ENCODE measurements at regions not wholly inside any gene's neighbourhood (a gene's known extent, or its start where the extent isn't known, plus 50 kb on each side); places are given as distances from the start of the nearest gene placed in this dataset.
"Not testable (repeated sequence)": the region's sequence is repeated elsewhere in the genome, so short reads cannot be mapped to it uniquely, and the experiment has no call there.

DNA sequence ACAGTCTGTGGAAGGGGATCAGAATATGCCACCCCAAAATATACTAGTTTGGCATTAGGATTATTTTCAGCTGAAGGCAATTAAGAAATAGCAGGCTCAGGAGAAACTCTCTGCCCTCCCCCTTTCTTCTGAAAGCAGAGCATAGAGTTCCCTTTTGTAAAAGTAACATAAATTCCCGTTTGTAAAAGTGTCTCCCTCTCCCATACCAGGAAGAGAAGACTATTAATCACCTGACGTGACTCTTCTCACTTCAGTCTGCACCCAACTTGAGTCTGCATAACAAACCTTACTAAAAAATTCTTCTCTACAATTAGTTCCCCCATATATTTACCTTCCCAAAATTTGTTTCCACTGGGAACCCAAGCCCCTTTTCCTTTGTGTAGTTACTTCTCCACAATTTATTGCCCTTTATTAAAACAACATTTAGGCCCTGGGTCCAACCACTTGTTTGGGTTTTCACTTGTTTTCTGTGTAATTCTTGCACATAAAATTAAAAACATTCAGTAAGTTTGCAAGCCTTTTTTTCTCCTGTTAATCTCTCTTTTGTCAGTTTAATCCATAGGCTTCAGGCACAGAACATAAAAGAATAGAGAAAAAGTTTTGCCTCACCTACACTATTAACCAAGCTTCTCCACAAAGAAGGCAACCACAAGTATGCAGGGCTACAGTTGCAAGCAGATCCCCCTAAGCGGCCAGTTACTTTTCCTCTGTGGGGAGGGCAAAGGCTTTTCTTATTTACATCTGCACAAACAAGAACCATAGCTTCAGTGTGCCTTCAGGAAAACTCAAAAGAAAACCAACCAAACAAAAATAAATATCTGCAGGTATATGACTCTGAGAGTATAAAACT lies 73.8 kb upstream of the EPCAM start:
- DNase-seq = no peak

DNA sequence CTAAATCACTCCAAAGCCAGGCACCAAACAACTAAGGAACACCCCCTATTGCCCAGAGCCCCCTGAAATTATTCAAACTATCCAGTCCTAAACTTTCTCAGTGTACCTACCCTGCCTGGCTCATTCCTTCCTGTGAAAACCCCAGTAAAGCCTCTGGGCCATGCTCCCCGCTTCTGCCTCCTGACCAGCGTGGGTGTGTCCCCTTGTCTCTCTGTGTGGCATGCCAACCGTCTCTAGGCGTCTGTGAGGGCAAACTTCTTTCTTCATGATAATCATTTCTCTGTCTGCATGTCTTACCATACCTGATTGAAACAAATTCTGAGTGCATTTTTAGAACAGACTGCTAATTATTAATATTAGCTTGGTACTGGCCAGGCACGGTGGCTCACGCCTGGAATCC lies 75.1 kb upstream of the EPCAM start:
- DNase-seq = no peak

DNA sequence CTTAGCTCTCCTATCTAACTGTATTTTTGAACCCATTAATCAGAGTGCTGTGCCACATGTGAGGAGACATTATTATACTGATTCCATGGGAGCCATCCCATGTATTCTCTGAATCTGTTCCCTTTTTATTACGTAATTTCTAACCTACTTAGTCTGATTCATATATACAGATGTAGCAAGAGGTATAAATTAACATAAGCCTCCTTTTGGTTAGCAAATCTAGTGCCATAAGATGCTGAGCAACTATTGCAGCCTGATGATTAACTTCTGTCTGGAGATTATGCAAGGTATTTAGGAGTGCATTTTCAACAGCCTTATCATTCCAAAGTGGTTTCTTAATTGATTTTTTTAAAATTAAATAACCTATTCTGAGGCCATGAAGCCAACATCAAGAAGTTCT lies 80.2 kb upstream of the EPCAM start:
- no peak for DNase-seq

DNA sequence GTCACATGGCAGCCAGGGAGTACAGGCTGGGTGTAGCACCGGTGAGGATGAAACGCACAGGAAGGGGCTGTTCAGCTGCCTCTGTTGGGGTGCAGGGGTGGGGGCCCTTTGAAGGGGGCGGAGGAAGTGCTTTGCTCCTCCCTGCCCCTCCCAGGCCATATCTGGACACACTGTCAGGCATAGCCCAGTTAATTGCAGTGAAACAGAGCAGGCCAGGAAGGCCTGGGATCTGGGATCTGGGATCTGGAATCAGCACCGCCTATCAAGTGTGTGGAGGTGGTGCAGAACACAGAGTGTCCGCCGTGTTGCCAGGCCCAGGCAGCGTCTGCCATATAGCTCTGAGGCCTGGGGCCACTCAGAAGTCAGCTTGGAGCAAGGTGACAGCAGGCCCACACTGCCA lies 85.5 kb upstream of the EPCAM start:
- DNase-seq = no peak

DNA sequence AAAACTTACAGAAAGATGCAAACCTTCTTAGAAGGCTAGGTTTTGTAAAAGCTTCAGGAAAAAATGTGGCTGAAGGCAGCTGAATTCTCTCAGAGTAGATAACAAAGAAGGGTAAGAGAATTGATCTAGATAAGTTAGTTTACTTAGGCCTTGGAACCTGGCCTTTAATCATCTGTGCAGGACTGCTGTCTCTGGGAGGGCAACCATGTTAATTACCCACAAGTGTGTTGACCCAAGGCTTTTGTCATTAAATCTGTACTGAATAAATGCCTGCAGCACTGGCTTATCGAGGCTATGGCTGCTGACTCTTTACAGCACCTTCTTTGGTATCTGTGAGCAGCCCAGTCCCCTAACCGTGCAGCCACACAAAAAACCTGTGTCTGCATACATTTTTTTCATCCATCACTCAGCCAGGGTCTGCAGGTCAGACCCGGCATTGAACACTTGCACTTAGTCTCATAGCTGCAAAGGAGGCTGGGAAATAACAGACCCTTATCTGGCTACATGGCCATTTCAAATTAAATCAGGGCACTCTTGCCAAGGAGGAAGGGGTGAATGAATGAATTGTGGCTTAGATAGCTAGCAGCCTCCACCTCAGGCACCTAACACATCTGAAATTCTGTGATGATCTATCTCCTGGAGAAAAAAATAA lies 86.4 kb upstream of the EPCAM start:
- no peak for DNase-seq

DNA sequence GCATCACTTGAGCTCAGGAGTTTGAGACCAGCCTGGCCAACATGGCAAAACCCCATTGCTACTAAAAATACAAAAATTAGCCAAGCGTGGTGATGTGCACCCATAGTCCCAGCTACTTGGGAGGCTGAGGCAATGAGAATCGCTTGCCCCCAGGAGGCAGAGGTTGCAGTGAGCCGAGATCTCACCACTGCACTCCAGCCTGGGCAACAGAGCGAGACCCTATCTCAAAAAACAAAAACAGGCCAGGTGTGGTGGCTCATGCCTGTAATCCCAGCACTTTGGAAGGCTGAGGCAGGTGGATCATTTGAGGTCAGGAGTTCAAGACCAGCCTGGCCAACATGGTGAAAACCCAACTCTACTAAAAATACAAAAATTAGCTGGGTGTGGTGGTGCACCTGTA lies 89.6 kb upstream of the EPCAM start:
- not testable (repeated sequence) for DNase-seq

- no peak for DNase-seq
These were observed 91.1 kb upstream of the EPCAM start for GRCh38 chr2:47277987-47278386.

GRCh38 chr2:47277187-47277586 lies 91.9 kb upstream of the EPCAM start:
- DNase-seq = no peak

- no peak for DNase-seq
These were observed 93.0 kb upstream of the EPCAM start for GRCh38 chr2:47276061-47276460.

DNA sequence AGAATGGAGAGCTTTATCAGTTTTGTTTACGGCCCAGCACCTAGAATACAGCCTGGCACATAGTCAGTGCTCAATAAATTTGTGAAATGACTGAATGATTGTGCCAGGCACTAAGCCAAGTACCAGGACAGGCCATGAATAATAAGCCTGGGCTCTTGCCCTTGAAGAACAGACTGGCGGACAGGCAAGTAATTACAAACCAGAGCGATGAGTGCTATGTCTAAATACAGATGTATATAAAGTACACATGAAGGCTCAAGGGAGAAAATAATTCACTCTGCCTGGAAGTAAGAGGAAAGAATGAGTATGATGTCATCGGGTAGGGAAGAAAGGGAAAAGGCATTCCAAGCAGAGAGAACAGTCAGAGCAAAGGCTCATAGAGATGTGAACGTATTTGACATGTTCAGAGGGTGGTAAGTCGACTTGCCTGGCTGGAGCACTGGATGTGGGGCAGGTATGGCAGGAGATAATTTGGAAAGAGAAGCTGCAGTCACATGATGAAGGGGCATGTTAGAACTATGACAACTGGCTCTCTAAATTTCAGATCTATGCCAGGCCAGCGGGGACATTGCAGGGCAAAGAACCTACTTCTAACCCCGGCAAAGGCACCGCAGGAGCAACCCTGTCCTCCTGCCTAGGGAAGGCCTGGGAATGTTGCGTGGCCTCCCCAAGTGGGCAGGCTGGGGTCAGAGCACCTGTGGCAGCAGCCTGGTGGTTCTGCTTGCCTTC lies 94.9 kb upstream of the EPCAM start:
- no peak for DNase-seq

DNA sequence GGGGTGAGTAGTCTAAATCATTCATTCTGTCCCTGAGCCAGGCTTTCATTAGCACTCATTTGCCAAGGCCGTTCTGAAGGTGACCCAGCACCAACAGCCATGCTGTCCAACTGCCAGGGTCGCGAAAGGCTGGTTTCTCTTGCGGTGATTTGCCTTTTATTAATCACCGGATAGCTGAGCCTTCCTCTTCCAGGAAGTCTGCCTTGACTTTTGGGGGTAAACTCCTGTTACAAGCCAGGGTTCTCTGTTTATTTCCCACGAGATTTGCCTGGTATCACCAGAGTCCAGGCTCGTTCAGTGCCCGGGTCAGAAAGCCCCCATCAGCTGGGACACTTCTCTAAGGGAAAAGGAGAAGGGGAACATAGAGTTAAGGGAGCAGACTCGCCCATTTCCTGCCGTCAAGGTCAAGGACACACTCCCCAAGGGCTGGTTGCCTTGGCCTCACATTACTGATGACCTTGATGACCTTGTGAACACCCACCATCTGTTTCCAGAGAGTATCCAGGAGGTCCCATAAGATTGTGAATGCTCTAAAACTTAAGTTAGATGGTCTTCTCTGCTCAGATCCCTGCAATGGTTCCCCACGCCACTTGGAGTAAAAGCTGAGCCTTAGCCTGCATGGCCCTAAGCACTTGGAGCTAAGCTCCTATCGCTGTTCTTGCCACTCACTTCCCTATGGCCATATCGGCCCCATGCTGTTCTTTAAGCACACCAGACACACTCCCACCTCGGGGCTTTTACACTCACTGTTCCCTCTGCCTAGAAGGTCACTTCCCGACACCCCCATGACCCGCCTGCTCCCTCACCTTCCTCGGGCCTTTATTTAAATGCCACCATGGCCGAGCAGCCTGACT lies 96.0 kb upstream of the EPCAM start:
- DNase-seq = no peak

DNA sequence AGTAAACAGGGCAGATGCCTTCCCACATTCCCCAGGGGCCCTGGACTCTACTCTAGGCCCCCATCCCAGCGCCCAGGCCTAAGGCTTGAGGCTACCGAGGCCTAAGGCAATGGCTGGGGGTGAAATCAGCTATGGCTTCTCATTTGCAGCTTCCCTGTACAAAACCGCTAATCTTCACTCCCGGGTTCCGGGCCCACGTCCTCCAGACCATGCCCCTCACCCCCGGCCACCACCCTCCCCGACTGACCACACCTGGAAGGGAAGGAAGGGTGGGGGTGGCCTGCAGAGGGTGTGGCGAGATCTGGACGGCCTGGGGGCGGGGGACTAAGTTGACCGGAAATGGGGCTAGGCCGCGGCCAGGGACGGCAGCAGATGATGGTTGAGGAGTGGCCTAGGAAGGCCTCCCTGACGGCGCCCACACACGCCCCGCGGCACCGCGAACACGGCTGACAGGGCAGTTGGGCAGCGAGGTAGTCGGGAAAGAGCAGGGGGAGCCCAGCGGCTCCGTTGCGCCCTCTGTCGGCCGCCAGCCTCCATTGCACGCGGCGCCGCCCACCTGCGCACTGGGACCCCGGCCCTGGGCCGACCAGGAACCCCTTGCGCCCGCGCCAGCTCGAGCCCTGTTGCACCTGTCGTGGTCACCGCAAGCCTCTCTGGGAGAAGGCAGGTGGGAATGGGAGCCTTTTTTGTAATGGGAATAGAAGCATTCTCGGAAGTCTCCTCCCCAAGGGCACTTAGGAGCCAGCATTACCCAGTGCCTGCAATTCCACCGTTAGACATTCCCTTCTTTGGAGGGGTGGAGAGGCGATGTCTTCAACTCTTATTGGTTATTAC lies 95.9 kb upstream of the CALM2 start:
- DNase-seq = peak; percentile 64

GRCh38 chr2:47271054-47272000 lies 95.0 kb upstream of the CALM2 start:
- DNase-seq = no peak

- no peak for DNase-seq
These were observed 94.1 kb upstream of the CALM2 start for GRCh38 chr2:47270421-47270820.

- DNase-seq = no peak
These were observed 93.3 kb upstream of the CALM2 start for GRCh38 chr2:47269316-47270232.

DNA sequence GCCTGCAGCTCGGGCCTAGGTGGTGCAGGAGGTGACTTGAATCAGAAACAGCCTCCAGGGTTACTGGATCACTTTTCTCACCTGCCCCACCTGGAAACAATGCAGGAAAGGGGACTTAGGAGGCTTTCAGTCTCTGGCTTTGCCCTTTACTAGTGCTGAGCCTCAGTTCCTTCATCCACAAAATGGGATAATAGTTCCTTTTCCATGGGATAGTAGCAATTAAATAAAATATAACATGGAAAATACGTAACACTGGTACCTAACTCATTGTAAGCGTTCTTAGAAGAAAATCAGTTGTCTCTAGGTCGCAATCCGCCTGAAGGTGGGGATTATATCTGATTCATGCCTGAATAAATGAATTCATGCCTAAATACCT lies 91.4 kb upstream of the CALM2 start:
- DNase-seq = no peak

- no peak for DNase-seq
These were observed 90.8 kb upstream of the CALM2 start for GRCh38 chr2:47266939-47267710.

GRCh38 chr2:47265751-47266231 lies 89.5 kb upstream of the CALM2 start:
- DNase-seq = no peak

DNA sequence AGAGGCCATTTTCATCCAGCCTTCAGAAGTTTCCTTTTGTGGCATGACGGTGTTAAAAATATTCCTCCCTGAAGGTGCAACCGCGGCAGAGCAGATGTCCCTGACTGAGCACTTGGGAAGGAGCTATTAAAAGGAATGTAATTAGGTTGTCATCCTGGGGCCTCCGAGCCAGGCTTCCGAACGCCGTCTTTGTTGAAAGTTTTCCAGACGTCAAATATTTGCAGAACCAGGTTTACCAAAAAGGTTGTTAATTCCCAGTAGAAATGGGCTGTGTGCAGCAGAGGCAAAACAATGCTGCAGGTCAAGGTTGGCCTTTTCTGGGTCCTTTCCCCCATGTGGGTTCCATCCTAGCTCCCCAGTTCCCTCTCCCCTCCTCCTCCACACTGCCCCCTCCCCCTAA lies 88.8 kb upstream of the CALM2 start:
- no peak for DNase-seq
